HG02884 (cell line): ENCODE measurements at regions not wholly inside any gene's neighbourhood (a gene's known extent, or its start where the extent isn't known, plus 50 kb on each side); places are given as distances from the start of the nearest gene placed in this dataset.

Experiments
- ATAC-seq: cut with Tn5 transposase; IDR thresholded peaks from one replicate; pipeline ENCODE4 v1.9.1; 2021; ENCODE audit warnings: mild to moderate bottlenecking, moderate library complexity; ENCODE audit not compliant: unreplicated experiment

- ATAC-seq: no peak
These were observed 119.6 kb upstream of the USP24 start for GRCh38 chr1:55334797-55335196.

GRCh38 chr1:55334160-55334559 lies 119.0 kb upstream of the USP24 start:
- ATAC-seq: no peak

- ATAC-seq: no peak
These were observed 118.3 kb upstream of the USP24 start for GRCh38 chr1:55333461-55333860.

- no peak for ATAC-seq
These were observed 116.2 kb upstream of the USP24 start for GRCh38 chr1:55331351-55331750.

- no peak for ATAC-seq
These were observed 114.8 kb upstream of the USP24 start for GRCh38 chr1:55329808-55330432.

GRCh38 chr1:55329091-55329490 lies 113.9 kb upstream of the USP24 start:
- no peak for ATAC-seq

GRCh38 chr1:55326496-55327243 lies 111.5 kb upstream of the USP24 start:
- no peak for ATAC-seq

- no peak for ATAC-seq
These were observed 108.6 kb upstream of the USP24 start for GRCh38 chr1:55323760-55324159.

GRCh38 chr1:55322842-55323241 lies 107.7 kb upstream of the USP24 start:
- no peak for ATAC-seq

- no peak for ATAC-seq
These were observed 106.8 kb upstream of the USP24 start for GRCh38 chr1:55321942-55322341.

GRCh38 chr1:55320891-55321290 lies 105.7 kb upstream of the USP24 start:
- ATAC-seq: no peak

- ATAC-seq: no peak
These were observed 103.1 kb upstream of the USP24 start for GRCh38 chr1:55318116-55318817.

GRCh38 chr1:55317673-55318072 lies 102.5 kb upstream of the USP24 start:
- no peak for ATAC-seq

GRCh38 chr1:55316947-55317662 lies 101.9 kb upstream of the USP24 start:
- ATAC-seq: no peak

GRCh38 chr1:55316502-55316901 lies 101.3 kb upstream of the USP24 start:
- ATAC-seq: no peak

GRCh38 chr1:55315552-55315951 lies 100.4 kb upstream of the USP24 start:
- no peak for ATAC-seq

GRCh38 chr1:55314740-55315139 lies 99.6 kb upstream of the USP24 start:
- no peak for ATAC-seq

- ATAC-seq: no peak
These were observed 98.7 kb upstream of the USP24 start for GRCh38 chr1:55313903-55314302.

- no peak for ATAC-seq
These were observed 96.8 kb upstream of the USP24 start for GRCh38 chr1:55311979-55312378.

- ATAC-seq: no peak
These were observed 96.0 kb upstream of the USP24 start for GRCh38 chr1:55311057-55311641.

GRCh38 chr1:55310505-55310971 lies 95.4 kb upstream of the USP24 start:
- ATAC-seq: no peak
